Caco-2 (cell line): ENCODE measurements at regions not wholly inside any gene's neighbourhood (a gene's known extent, or its start where the extent isn't known, plus 50 kb on each side); places are given as distances from the start of the nearest gene placed in this dataset.
"Not testable (repeated sequence)": the region's sequence is repeated elsewhere in the genome, so short reads cannot be mapped to it uniquely, and the experiment has no call there.

ENCODE experiments used
- BruUV-seq: library from RNA; stranded (reverse); fragments of 400-500 nt; replicated peaks from 2 replicates; lab custom pipeline; 2021; lab: Mats Ljungman, UMichigan
- CTCF ChIA-PET: fragments of 300-600 bp; sonication (Branson Sonifier 250); formaldehyde crosslinking; loops from one replicate; lab custom pipeline; 2022; ENCODE audit warnings: antibody characterized with exemption; lab: Charles Lee
- POLR2A ChIA-PET: fragments of 300-600 bp; sonication (Branson Sonifier 250); formaldehyde crosslinking; loops from one replicate; lab custom pipeline; 2022; ENCODE audit warnings: antibody characterized with exemption; lab: Charles Lee
- DNase-seq, 2 experiments: peaks; one replicate each; pipeline versions ENCODE4 v3.0.0 to v3.0.0-alpha.2; 2020 to 2022
- H3K27me3 ChIP-seq: replicated peaks from 2 replicates; pipeline ENCODE4 v1.6.0; 2011; ENCODE audit warnings: low read length; ENCODE audit not compliant: control insufficient read depth, insufficient read depth
- H3K36me3 ChIP-seq: 2 replicates; pipeline ENCODE4 v1.5.1; 2011; ENCODE audit warnings: low read length; ENCODE audit not compliant: control insufficient read depth, insufficient read depth
- H3K4me1 ChIP-seq: fragments of 250-450 bp; sonication (Bioruptor Pico); 2 replicates; pipeline ENCODE4 v1.5.1; 2020; ENCODE audit warnings: mild to moderate bottlenecking
- H3K4me3 ChIP-seq: 2 replicates; pipeline ENCODE4 v1.5.1; 2011; ENCODE audit warnings: low read depth, mild to moderate bottlenecking, control low read depth, low read length
- H3K9me3 ChIP-seq: fragments of 250-450 bp; sonication (Bioruptor Pico); 2 replicates; pipeline ENCODE4 v1.5.1; 2020; ENCODE audit warnings: mild to moderate bottlenecking, moderate library complexity
- H3K27ac Mint-ChIP-seq: one replicate; pipeline ENCODE4 v1.8.0; 2022; ENCODE audit warnings: mixed read lengths; ENCODE audit not compliant: unreplicated experiment
- H3K27me3 Mint-ChIP-seq: one replicate; pipeline ENCODE4 v1.8.0; 2022; ENCODE audit warnings: mixed read lengths; ENCODE audit not compliant: insufficient read depth, unreplicated experiment
- H3K36me3 Mint-ChIP-seq: one replicate; pipeline ENCODE4 v1.8.0; 2022; ENCODE audit warnings: mild to moderate bottlenecking, mixed read lengths; ENCODE audit not compliant: insufficient read depth, unreplicated experiment
- H3K4me1 Mint-ChIP-seq: one replicate; pipeline ENCODE4 v1.8.0; 2022; ENCODE audit warnings: low read depth, mixed read lengths; ENCODE audit not compliant: unreplicated experiment
- H3K4me3 Mint-ChIP-seq: one replicate; pipeline ENCODE4 v1.8.0; 2022; ENCODE audit warnings: mild to moderate bottlenecking, moderate library complexity, mixed read lengths; ENCODE audit not compliant: unreplicated experiment
- H3K9me3 Mint-ChIP-seq: one replicate; pipeline ENCODE4 v1.8.0; 2022; ENCODE audit warnings: mixed read lengths; ENCODE audit not compliant: unreplicated experiment
- intact Hi-C: fragments of 100-400 bp; cut with micrococcal nuclease; formaldehyde crosslinking; loops from one replicate; pipeline ENCODE4 v1.10.0; 2022; ENCODE audit not compliant: unreplicated experiment
- TF ChIP-seq, protein P1 (sequence below), 2 experiments: fragments of 200-600 bp in 1 of 2; IDR thresholded peaks; 1 replicate in 1 of 2; 2 replicates in 1 of 2; pipeline versions ENCODE4 v1.5.1 to v1.8.0; 2011 to 2022; ENCODE audit warnings: antibody characterized with exemption in 1 of 2, control low read depth in 1 of 2, inconsistent platforms in 1 of 2, low read depth in 1 of 2, low read length in 1 of 2, mild to moderate bottlenecking in 1 of 2, moderate library complexity in 1 of 2; ENCODE audit not compliant: insufficient read depth in 1 of 2, severe bottlenecking in 1 of 2, unreplicated experiment in 1 of 2

DNA sequence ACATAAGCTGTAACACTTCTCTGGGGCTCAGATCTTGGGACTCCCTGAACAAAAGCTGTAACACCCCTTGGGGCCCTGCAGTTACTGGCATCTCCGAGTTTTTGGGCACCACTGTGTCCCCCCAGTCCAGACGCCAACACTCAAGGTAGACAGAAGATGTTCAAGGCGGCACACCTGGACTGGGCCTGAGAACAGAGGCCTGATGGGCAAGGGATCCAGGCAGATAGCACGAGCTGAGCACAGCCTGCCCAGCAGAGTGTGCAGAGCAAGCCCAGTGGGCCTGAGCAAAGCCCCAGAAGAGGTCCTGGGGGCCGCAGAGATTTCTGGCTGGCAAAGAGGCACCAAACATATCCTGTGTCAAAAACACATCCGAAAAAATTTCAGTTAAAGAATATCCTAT lies 1163.3 kb upstream of the PRR20A start:
- H3K4me3 Mint-ChIP-seq: no peak overlapping the region
- Histone ChIP-seq H3K4me1 (no peaks in the 10 kb centered on the region), H3K27me3 (no peaks in the 10 kb centered on the region), H3K9me3 (peaks cover 5% of the 10 kb centered on the region; the same call in 1 of the 2 replicates), H3K4me3 (no peak overlapping the region), H3K36me3 (no peaks in the 10 kb centered on the region)
- H3K4me1 Mint-ChIP-seq: no peaks in the 10 kb centered on the region
- no peaks in the 10 kb centered on the region for H3K27me3 Mint-ChIP-seq
- H3K36me3 Mint-ChIP-seq: no peaks in the 10 kb centered on the region
- intact Hi-C loops: no loop called here
- no peak overlapping the region for H3K27ac Mint-ChIP-seq
- H3K9me3 Mint-ChIP-seq: peaks cover 18% of the 10 kb centered on the region
- no TSS peak for BruUV-seq
- ChIA-PET POLR2A (no interaction called here), CTCF (no interaction called here)
- TF ChIP-seq, protein P1, sequence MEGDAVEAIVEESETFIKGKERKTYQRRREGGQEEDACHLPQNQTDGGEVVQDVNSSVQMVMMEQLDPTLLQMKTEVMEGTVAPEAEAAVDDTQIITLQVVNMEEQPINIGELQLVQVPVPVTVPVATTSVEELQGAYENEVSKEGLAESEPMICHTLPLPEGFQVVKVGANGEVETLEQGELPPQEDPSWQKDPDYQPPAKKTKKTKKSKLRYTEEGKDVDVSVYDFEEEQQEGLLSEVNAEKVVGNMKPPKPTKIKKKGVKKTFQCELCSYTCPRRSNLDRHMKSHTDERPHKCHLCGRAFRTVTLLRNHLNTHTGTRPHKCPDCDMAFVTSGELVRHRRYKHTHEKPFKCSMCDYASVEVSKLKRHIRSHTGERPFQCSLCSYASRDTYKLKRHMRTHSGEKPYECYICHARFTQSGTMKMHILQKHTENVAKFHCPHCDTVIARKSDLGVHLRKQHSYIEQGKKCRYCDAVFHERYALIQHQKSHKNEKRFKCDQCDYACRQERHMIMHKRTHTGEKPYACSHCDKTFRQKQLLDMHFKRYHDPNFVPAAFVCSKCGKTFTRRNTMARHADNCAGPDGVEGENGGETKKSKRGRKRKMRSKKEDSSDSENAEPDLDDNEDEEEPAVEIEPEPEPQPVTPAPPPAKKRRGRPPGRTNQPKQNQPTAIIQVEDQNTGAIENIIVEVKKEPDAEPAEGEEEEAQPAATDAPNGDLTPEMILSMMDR (IDR thresholded peaks at IDR 0.05; ENCODE audit: insufficient read depth in 1 of 2, low read depth in 1 of 2, low read length in 1 of 2, severe bottlenecking in 1 of 2, unreplicated experiment in 1 of 2): no peak
- no peak for DNase-seq

DNA sequence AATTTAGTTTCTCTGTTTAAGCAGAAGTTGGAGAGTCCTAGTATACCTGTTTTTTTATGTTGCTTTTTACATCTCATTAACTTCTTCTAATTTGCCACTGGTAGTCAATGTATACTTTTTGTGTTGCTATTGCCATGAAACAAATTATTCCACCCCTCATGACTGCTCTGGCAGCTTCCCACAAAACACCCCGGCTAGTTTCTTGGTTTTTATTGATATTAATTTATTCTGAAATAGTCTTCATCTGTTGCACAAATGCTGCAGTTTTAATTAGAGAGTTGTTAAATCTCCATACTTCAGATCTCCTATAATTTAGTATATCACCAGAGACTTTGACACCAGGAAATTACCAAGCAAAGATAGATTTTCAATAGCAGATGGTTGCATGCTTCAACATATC lies 1159.3 kb upstream of the PRR20A start:
- ChIA-PET CTCF (no interaction called here), POLR2A (no interaction called here)
- Histone ChIP-seq H3K4me1 (no peaks in the 10 kb centered on the region), H3K36me3 (no peaks in the 10 kb centered on the region), H3K9me3 (peaks cover 2% of the 10 kb centered on the region; the same call in 1 of the 2 replicates), H3K4me3 (no peak overlapping the region), H3K27me3 (no peaks in the 10 kb centered on the region)
- Mint-ChIP-seq H3K27me3 (no peaks in the 10 kb centered on the region), H3K4me3 (no peak overlapping the region), H3K27ac (no peak overlapping the region), H3K9me3 (peaks cover 11% of the 10 kb centered on the region), H3K36me3 (no peaks in the 10 kb centered on the region), H3K4me1 (no peaks in the 10 kb centered on the region)
- BruUV-seq: no TSS peak
- DNase-seq: no peak
- intact Hi-C loops: no loop called here
- TF ChIP-seq, protein P1 (IDR thresholded peaks at IDR 0.05; ENCODE audit: insufficient read depth in 1 of 2, low read depth in 1 of 2, low read length in 1 of 2, severe bottlenecking in 1 of 2, unreplicated experiment in 1 of 2): no peak

DNA sequence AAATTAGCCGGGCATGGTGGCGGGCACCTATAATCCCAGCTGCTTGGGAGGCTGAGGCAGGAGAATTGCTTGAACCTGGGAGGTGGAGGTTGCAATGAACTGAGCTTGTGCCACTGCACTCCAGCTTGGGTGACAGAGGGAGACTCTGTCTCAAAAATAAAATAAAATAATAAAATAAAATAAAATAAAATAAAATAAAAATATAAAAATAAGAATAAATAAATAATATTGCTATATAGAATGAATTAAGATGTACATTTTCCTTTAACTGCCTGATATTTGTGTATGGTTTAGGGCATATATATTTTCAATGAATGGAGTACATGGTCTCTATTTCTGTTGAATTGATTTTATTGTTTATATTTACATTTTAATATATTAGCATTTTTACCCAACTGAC lies 1156.7 kb upstream of the PRR20A start:
- H3K27ac Mint-ChIP-seq, H3K27me3 Mint-ChIP-seq, CTCF ChIA-PET, H3K36me3 ChIP-seq, H3K36me3 Mint-ChIP-seq, DNase-seq, POLR2A ChIA-PET, BruUV-seq, H3K9me3 Mint-ChIP-seq, intact Hi-C loops, H3K4me3 Mint-ChIP-seq, H3K27me3 ChIP-seq, H3K4me1 ChIP-seq, H3K4me3 ChIP-seq, H3K4me1 Mint-ChIP-seq, H3K9me3 ChIP-seq: not testable (repeated sequence)

DNA sequence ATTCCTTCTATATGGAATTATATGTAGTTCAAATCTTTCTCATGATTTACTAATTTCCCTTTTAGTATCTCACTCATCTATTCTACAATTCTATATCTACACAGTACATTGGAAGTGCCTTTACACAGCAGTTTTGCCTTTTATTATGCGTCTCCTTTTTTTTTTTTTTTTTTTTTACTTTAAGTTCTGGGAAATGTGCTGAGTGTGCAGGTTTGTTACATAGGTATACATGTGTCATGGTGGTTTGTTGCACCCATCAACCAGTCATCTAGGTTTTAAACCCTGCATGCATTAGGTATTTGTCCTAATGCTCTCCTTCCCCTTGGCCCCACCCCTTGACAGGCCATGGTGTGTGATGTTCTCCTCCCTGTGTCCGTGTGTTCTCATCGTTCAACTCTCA lies 1150.1 kb upstream of the PRR20A start:
- Mint-ChIP-seq H3K4me3 (no peak overlapping the region), H3K27ac (no peak overlapping the region), H3K36me3 (no peaks in the 10 kb centered on the region), H3K9me3 (no peaks in the 10 kb centered on the region), H3K27me3 (no peaks in the 10 kb centered on the region), H3K4me1 (no peaks in the 10 kb centered on the region)
- Histone ChIP-seq H3K4me1 (no peaks in the 10 kb centered on the region), H3K36me3 (no peaks in the 10 kb centered on the region), H3K27me3 (no peaks in the 10 kb centered on the region), H3K9me3 (peaks cover 3% of the 10 kb centered on the region; the same call in 1 of the 2 replicates), H3K4me3 (no peak overlapping the region)
- CTCF ChIA-PET: no interaction called here
- no TSS peak for BruUV-seq
- TF ChIP-seq, protein P1 (IDR thresholded peaks at IDR 0.05; ENCODE audit: insufficient read depth in 1 of 2, low read depth in 1 of 2, low read length in 1 of 2, severe bottlenecking in 1 of 2, unreplicated experiment in 1 of 2): no peak
- POLR2A ChIA-PET: no interaction called here
- intact Hi-C loops: no loop called here
- no peak for DNase-seq
